ENCODE measurements at regions not wholly inside any gene's neighbourhood (a gene's known extent, or its start where the extent isn't known, plus 50 kb on each side); places are given as distances from the start of the nearest gene placed in this dataset.
"Not testable (repeated sequence)": the region's sequence is repeated elsewhere in the genome, so short reads cannot be mapped to it uniquely, and the experiment has no call there.

DNA sequence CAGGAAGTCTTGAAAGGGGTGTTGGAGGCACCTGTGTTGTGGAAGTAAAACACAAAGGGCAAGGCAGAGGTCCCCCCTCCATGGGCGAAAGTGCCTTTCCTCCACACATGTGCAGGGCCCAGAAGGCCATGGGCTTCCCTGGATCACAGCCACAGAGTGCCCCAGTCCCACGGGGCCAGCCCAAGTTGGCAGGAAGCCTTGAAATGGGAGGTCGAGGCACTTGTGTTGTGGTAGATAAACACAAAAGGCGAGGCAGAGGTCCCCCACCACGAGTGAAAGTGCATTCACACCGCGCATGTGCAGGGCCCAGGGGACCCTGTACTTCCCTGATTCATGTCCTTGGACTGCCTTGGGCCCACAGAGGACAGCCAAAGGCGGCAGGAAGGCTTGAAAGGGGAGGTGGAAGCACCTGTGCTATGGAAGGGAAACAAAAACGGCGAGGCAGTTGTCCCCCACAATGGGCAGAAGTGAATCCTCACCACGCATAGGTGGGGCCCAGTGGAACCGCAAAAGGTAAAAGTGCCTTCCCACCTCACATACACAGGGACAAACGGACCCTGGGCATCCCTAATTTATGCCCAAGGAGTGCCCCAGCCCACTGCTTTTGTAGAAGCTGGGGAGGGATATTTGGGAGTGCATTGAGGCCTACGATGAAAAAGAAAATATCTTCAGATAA lies 585.4 kb downstream of the ALG10 start:
- DNase-seq, result no peak

DNA sequence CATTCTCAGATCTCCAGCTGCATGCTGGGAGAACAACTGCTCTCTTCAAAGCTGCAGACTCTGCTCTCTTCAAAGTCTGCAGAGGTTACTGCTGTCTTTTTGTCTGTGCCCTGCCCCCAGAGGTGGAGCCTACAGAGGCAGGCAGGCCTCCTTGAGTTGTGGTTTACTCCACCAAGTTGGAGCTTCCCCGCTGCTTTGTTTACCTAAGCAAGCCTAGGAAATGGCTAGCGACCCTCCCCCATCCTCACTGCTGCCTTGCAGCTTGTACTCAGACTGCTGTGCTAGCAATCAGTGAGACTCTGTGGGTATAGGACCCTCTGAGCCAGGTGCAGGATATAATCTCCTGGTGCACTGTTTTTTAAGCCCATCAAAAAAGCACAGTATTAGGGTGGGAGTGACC lies 591.7 kb downstream of the ALG10 start:
- not testable (repeated sequence) for DNase-seq

DNA sequence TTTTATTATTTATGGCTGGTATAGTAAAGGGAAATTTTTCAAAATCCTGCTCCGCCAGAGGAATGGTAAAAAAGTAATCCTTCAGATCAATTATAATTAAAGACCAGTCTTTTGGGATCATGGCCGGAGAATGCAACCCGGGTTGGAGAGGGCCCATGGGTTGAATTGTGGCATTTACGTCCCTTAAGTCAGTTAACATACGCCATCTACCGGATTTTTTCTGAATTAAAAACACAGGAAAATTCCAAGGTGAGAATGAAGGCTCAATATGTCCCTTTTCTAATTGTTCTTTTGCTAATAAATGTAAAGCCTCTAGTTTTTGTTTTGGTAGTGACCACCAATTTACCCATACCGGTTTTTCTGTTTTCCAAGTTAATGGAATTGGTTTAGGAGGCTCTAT lies 602.8 kb downstream of the ALG10 start:
- DNase-seq, result peak; percentile 44

DNA sequence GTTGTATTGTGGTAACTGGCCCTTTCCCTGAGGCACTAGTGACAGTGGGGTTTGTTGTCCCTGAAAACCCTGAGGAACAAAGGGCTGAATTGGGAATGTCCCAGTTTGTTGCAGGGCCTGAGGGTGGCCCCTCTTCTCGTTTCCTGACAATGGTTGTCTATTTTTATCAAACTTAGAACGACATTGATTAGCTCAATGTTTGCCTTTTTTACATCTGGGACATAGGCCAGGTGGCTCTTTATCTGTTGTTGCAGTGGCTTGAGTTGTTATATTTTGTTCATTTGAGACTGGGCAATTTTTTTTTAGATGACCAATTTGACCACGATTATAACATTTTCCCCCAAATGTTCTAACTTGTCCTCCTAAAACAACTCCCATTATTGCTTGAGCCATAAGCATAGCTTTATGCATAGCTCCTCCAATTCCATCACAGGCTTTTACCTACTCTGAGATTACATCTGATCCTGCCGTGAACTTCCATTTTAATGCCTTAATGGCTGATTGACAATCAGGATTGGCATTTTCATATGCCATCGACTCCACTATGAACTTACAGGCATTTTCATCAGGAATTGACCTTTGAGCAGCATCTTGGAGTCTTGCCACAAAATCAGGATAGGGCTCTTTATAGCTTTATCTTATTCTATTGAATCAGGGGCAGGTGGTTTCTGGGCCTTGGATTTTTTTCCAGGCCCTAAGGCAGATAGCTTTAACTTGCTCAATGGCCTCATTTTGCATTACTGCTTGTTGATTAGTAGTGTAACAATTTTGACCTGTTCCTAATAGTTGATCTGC lies 604.3 kb downstream of the ALG10 start:
- no peak for DNase-seq

Measured in NCI-H82 (cell line).